ENCODE measurements at regions not wholly inside any gene's neighbourhood (a gene's known extent, or its start where the extent isn't known, plus 50 kb on each side); places are given as distances from the start of the nearest gene placed in this dataset.

DNA sequence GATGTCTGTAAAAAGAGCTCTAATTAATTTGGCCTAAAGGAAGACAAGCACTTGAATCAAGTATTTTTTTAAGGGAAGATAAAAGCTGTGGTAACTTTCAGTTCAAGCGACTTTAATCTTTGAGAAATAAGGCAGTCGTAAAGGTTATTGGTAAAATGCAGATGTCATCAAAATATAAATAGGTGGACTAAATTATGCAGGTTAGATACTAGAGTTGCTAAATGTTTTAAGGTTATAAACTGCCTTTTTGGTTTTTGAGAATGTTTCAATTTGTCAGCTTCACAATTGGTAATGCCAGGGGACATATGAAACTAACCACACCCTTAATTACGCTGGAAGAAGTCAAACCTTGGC, 159.5 kb upstream of the OLIG3 start:
- Histone ChIP-seq H3K79me2 (ENCODE audit: control insufficient read depth, insufficient read depth, low read length) (no peaks in the 10 kb centered on the region), H3K9me3 (ENCODE audit: control insufficient read depth, insufficient read depth, low read depth, low read length) (no peaks in the 10 kb centered on the region), H3K4me2 (ENCODE audit: extremely low read depth, insufficient read depth, low read length) (no peak overlapping the region), H2AFZ (ENCODE audit: low read length) (no peak overlapping the region), H3K4me3 (replicated peaks in 1 of 4; ENCODE audit: control extremely low read depth in 1 of 4, insufficient read depth in 1 of 4, low read depth in 3 of 4, low read length in 4 of 4) (no peak overlapping the region), H3K9ac (ENCODE audit: insufficient read depth, low read length) (no peak overlapping the region), H3K36me3 (ENCODE audit: control insufficient read depth, insufficient read depth, low read length) (no peaks in the 10 kb centered on the region), H3K27ac (ENCODE audit: insufficient read depth, low read length) (no peak overlapping the region), H3K4me1 (ENCODE audit: control insufficient read depth, extremely low read depth, insufficient read depth, low read length) (no peaks in the 10 kb centered on the region), H3K27me3 (ENCODE audit: control insufficient read depth, insufficient read depth, low read length) (no peaks in the 10 kb centered on the region), H4K20me1 (ENCODE audit: control insufficient read depth, extremely low read depth, insufficient read depth, low read length) (no peaks in the 10 kb centered on the region)
- no peak for DNase-seq (ENCODE audit: low read depth in 2 of 2)
- TF ChIP-seq CTCF (conservative IDR thresholded peaks at IDR 0.05 in 1 of 2, IDR thresholded peaks at IDR 0.05 in 1 of 2; ENCODE audit: low read depth in 1 of 2, low read length in 2 of 2) (no peak), EZH2 (IDR thresholded peaks at IDR 0.05; ENCODE audit: low read length, missing control alignments) (no peak)

DNA sequence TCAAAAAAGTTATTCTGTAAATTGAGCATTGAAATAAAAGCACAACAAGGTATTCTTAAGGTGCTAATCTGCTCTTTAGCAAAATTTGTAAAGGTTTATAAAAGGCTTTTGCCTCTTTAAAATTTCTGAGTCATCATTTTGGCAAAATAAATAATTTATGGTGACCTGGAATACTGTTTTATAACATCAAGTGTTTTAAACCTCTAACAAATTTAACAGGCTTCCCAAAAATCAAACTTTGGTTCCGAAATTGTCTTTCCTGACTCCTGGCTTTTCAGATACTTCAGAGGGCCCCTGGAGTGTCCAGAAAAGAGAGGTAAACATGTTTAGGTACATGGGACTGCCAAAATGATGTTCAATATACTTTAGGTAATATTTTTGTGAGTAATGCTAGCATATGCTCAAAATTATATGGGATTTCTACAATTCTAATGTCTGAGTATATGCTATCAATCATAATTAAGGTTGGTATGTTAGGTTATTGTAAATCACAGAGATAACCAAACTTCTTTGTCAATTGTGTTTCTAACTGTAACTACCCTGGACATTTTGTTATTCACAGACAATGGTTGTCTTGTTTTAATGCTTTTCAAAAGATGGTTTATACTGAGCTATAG, 160.3 kb upstream of the OLIG3 start:
- no peak for DNase-seq (ENCODE audit: low read depth in 2 of 2)
- no peak overlapping the region for H3K4me2 ChIP-seq (ENCODE audit: extremely low read depth, insufficient read depth, low read length)
- H3K9me3 ChIP-seq (ENCODE audit: control insufficient read depth, insufficient read depth, low read depth, low read length), result no peaks in the 10 kb centered on the region
- no peak overlapping the region for H2AFZ ChIP-seq (ENCODE audit: low read length)
- TF ChIP-seq CTCF (conservative IDR thresholded peaks at IDR 0.05 in 1 of 2, IDR thresholded peaks at IDR 0.05 in 1 of 2; ENCODE audit: low read depth in 1 of 2, low read length in 2 of 2) (no peak), EZH2 (IDR thresholded peaks at IDR 0.05; ENCODE audit: low read length, missing control alignments) (no peak)
- H3K79me2 ChIP-seq (ENCODE audit: control insufficient read depth, insufficient read depth, low read length), result no peaks in the 10 kb centered on the region
- no peak overlapping the region for H3K4me3 ChIP-seq (replicated peaks in 1 of 4; ENCODE audit: control extremely low read depth in 1 of 4, insufficient read depth in 1 of 4, low read depth in 3 of 4, low read length in 4 of 4)
- H4K20me1 ChIP-seq (ENCODE audit: control insufficient read depth, extremely low read depth, insufficient read depth, low read length), result no peaks in the 10 kb centered on the region
- no peak overlapping the region for H3K9ac ChIP-seq (ENCODE audit: insufficient read depth, low read length)
- H3K36me3 ChIP-seq (ENCODE audit: control insufficient read depth, insufficient read depth, low read length), result no peaks in the 10 kb centered on the region
- H3K4me1 ChIP-seq (ENCODE audit: control insufficient read depth, extremely low read depth, insufficient read depth, low read length), result no peaks in the 10 kb centered on the region
- H3K27ac ChIP-seq (ENCODE audit: insufficient read depth, low read length), result no peak overlapping the region
- no peaks in the 10 kb centered on the region for H3K27me3 ChIP-seq (ENCODE audit: control insufficient read depth, insufficient read depth, low read length)

DNA sequence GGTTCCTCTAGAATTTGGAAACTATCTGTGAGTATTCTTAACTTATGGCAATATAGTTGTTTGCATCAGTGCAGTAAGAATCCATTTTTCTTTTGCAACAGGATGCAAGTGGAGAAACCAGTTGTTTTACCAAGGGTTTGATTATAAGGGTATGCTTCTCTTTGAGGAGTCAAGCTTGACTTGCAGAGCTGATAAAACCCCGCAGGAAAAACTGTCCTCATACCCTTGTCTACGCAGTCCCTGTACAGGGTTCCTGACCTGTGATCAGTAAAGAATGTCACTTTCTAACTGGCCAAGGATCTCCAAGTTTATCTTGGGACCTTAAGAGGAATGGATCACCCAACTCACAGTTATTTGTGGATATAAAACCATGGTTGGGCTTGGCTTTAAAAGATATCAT, 161.1 kb upstream of the OLIG3 start:
- Histone ChIP-seq H3K4me3 (replicated peaks in 1 of 4; ENCODE audit: control extremely low read depth in 1 of 4, insufficient read depth in 1 of 4, low read depth in 3 of 4, low read length in 4 of 4) (no peak overlapping the region), H3K27me3 (ENCODE audit: control insufficient read depth, insufficient read depth, low read length) (no peaks in the 10 kb centered on the region), H3K4me2 (ENCODE audit: extremely low read depth, insufficient read depth, low read length) (no peak overlapping the region), H3K9me3 (ENCODE audit: control insufficient read depth, insufficient read depth, low read depth, low read length) (no peaks in the 10 kb centered on the region), H4K20me1 (ENCODE audit: control insufficient read depth, extremely low read depth, insufficient read depth, low read length) (no peaks in the 10 kb centered on the region), H3K27ac (ENCODE audit: insufficient read depth, low read length) (no peak overlapping the region), H3K36me3 (ENCODE audit: control insufficient read depth, insufficient read depth, low read length) (no peaks in the 10 kb centered on the region), H2AFZ (ENCODE audit: low read length) (no peak overlapping the region), H3K79me2 (ENCODE audit: control insufficient read depth, insufficient read depth, low read length) (no peaks in the 10 kb centered on the region), H3K4me1 (ENCODE audit: control insufficient read depth, extremely low read depth, insufficient read depth, low read length) (no peaks in the 10 kb centered on the region), H3K9ac (ENCODE audit: insufficient read depth, low read length) (no peak overlapping the region)
- DNase-seq (ENCODE audit: low read depth in 2 of 2), result no peak
- TF ChIP-seq EZH2 (IDR thresholded peaks at IDR 0.05; ENCODE audit: low read length, missing control alignments), result no peak
- TF ChIP-seq CTCF (conservative IDR thresholded peaks at IDR 0.05 in 1 of 2, IDR thresholded peaks at IDR 0.05 in 1 of 2; ENCODE audit: low read depth in 1 of 2, low read length in 2 of 2), result no peak
